GM18870 (cell line): ENCODE measurements at regions not wholly inside any gene's neighbourhood (a gene's known extent, or its start where the extent isn't known, plus 50 kb on each side); places are given as distances from the start of the nearest gene placed in this dataset.
"Not testable (repeated sequence)": the region's sequence is repeated elsewhere in the genome, so short reads cannot be mapped to it uniquely, and the experiment has no call there.

Experiments
- ATAC-seq: cut with Tn5 transposase; IDR thresholded peaks from one replicate; pipeline ENCODE4 v1.9.1; 2021; ENCODE audit warnings: moderate library complexity; ENCODE audit not compliant: unreplicated experiment

GRCh38 chrX:112947981-112948615 is 107.5 kb upstream of the AMOT start:
- no peak for ATAC-seq

GRCh38 chrX:112946227-112946626 is 105.6 kb upstream of the AMOT start:
- ATAC-seq, result no peak

GRCh38 chrX:112945826-112946225 is 105.2 kb upstream of the AMOT start:
- no peak for ATAC-seq

- ATAC-seq, result peak; percentile 87
Observed at GRCh38 chrX:112941209-112941837, 100.7 kb upstream of the AMOT start.

GRCh38 chrX:112935029-112935428 is 94.4 kb upstream of the AMOT start:
- ATAC-seq, result no peak

GRCh38 chrX:112931900-112932299 is 91.3 kb upstream of the AMOT start:
- no peak for ATAC-seq

- no peak for ATAC-seq
Observed at GRCh38 chrX:112931478-112931877, 90.8 kb upstream of the AMOT start.

- ATAC-seq, result not testable (repeated sequence)
Observed at GRCh38 chrX:112923381-112923780, 82.8 kb upstream of the AMOT start.

GRCh38 chrX:112913807-112914206 is 73.2 kb upstream of the AMOT start:
- no peak for ATAC-seq

GRCh38 chrX:112910418-112910817 is 69.8 kb upstream of the AMOT start:
- no peak for ATAC-seq

- no peak for ATAC-seq
Observed at GRCh38 chrX:112901869-112902725, 61.5 kb upstream of the AMOT start.

GRCh38 chrX:112896051-112896450 is 55.4 kb upstream of the AMOT start:
- ATAC-seq, result no peak
